ENCODE measurements at regions not wholly inside any gene's neighbourhood (a gene's known extent, or its start where the extent isn't known, plus 50 kb on each side); places are given as distances from the start of the nearest gene placed in this dataset.
"Not testable (repeated sequence)": the region's sequence is repeated elsewhere in the genome, so short reads cannot be mapped to it uniquely, and the experiment has no call there.

- BruUV-seq (replicated peaks); H3K9me1 ChIP-seq (ENCODE audit: control insufficient read depth, insufficient read depth, low read length); H3K27me3 ChIP-seq (ENCODE audit: control insufficient read depth in 2 of 2, insufficient read depth in 2 of 2, low read length in 2 of 2); H3K4me3 ChIP-seq; FAIRE-seq; H2AFZ ChIP-seq (ENCODE audit: low read depth, low read length); H3K9me3 ChIP-seq (replicated peaks; ENCODE audit: control insufficient read depth, insufficient read depth, low read depth, low read length); H3K27ac ChIP-seq (ENCODE audit: extremely low read depth, low read depth, low read length); DNase-seq (ENCODE audit: extremely low read depth in 1 of 4, low spot score in 3 of 4); H3K4me1 ChIP-seq (replicated peaks in 1 of 2; ENCODE audit: control insufficient read depth in 2 of 2, insufficient read depth in 2 of 2, low read length in 2 of 2); H3K36me3 ChIP-seq (ENCODE audit: control insufficient read depth, insufficient read depth, low read length); POLR2A ChIA-PET; in situ Hi-C loops (cut with MboI); H4K20me1 ChIP-seq (replicated peaks; ENCODE audit: control insufficient read depth, insufficient read depth, low read length); H3K9ac ChIP-seq (ENCODE audit: insufficient read depth in 1 of 2, low read depth in 2 of 2, low read length in 2 of 2); H3K4me2 ChIP-seq (ENCODE audit: insufficient read depth, low read length); ATAC-seq; H3K79me2 ChIP-seq (ENCODE audit: control insufficient read depth, insufficient read depth, low read length): not testable (repeated sequence)
- CTCF ChIA-PET (ENCODE audit: low intra/inter-chr PET ratio): interaction anchor here (0.8 kb wide), 1 partner anchor 923 kb away, joined by 4 read pairs; no protein-coding TSS in a partner anchor
- intact Hi-C loops (cut with micrococcal nuclease): loop anchor here (2.0 to 5.0 kb wide), 2 partner anchors 575 to 1013 kb away; no protein-coding TSS in a partner anchor
- 2% methylated on average over 5 of the region's 5 CpGs for WGBS (ENCODE audit: insufficient coverage, low coverage, missing lambda C conversion rate)
These were observed 705.0 kb upstream of the SEMA3D start for GRCh38 chr7:85891900-85892299.

GRCh38 chr7:85890244-85890811, 703.5 kb upstream of the SEMA3D start:
- CTCF ChIA-PET (ENCODE audit: low intra/inter-chr PET ratio): no interaction called here
- peak; percentile 61 to 75 for TF ChIP-seq RAD21 (CRISPR knock-in tag; conservative IDR thresholded peaks at IDR 0.05 in 1 of 2, IDR thresholded peaks at IDR 0.05 in 1 of 2)
- no peak for TF ChIP-seq KLF1 (tag; IDR thresholded peaks at IDR 0.05)
- no peak for TF ChIP-seq ETV6 (IDR thresholded peaks at IDR 0.05; ENCODE audit: borderline replicate concordance in 1 of 2, low read depth in 2 of 2, low read length in 1 of 2)
- TF ChIP-seq ETV6 (CRISPR knock-in tag; IDR thresholded peaks at IDR 0.05; ENCODE audit: borderline replicate concordance): no peak
- TF ChIP-seq, protein P1, sequence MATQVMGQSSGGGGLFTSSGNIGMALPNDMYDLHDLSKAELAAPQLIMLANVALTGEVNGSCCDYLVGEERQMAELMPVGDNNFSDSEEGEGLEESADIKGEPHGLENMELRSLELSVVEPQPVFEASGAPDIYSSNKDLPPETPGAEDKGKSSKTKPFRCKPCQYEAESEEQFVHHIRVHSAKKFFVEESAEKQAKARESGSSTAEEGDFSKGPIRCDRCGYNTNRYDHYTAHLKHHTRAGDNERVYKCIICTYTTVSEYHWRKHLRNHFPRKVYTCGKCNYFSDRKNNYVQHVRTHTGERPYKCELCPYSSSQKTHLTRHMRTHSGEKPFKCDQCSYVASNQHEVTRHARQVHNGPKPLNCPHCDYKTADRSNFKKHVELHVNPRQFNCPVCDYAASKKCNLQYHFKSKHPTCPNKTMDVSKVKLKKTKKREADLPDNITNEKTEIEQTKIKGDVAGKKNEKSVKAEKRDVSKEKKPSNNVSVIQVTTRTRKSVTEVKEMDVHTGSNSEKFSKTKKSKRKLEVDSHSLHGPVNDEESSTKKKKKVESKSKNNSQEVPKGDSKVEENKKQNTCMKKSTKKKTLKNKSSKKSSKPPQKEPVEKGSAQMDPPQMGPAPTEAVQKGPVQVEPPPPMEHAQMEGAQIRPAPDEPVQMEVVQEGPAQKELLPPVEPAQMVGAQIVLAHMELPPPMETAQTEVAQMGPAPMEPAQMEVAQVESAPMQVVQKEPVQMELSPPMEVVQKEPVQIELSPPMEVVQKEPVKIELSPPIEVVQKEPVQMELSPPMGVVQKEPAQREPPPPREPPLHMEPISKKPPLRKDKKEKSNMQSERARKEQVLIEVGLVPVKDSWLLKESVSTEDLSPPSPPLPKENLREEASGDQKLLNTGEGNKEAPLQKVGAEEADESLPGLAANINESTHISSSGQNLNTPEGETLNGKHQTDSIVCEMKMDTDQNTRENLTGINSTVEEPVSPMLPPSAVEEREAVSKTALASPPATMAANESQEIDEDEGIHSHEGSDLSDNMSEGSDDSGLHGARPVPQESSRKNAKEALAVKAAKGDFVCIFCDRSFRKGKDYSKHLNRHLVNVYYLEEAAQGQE (IDR thresholded peaks at IDR 0.05; ENCODE audit: borderline replicate concordance): peak; percentile 17; the same call in 1 of the 2 replicates
- TF ChIP-seq, protein P1 (CRISPR knock-in tag; IDR thresholded peaks at IDR 0.05; ENCODE audit: low read depth): no peak
- TF ChIP-seq MBD2 (IDR thresholded peaks at IDR 0.05; ENCODE audit: borderline replicate concordance, low read depth): no peak
- TF ChIP-seq ESRRB (CRISPR knock-in tag; IDR thresholded peaks at IDR 0.05; ENCODE audit: borderline replicate concordance): no peak

More at GRCh38 chr7:85890244-85890811, 703.5 kb upstream of the SEMA3D start:
- Histone ChIP-seq H3K79me2 (ENCODE audit: control insufficient read depth, insufficient read depth, low read length) (no peaks in the 10 kb centered on the region), H3K9me3 (replicated peaks; ENCODE audit: control insufficient read depth, insufficient read depth, low read depth, low read length) (no peaks in the 10 kb centered on the region), H3K4me3 (no peak overlapping the region), H3K9ac (ENCODE audit: insufficient read depth in 1 of 2, low read depth in 2 of 2, low read length in 2 of 2) (no peak overlapping the region), H3K4me2 (ENCODE audit: insufficient read depth, low read length) (no peak overlapping the region), H3K4me1 (replicated peaks in 1 of 2; ENCODE audit: control insufficient read depth in 2 of 2, insufficient read depth in 2 of 2, low read length in 2 of 2) (no peaks in the 10 kb centered on the region), H3K36me3 (ENCODE audit: control insufficient read depth, insufficient read depth, low read length) (no peaks in the 10 kb centered on the region), H3K27me3 (ENCODE audit: control insufficient read depth in 2 of 2, insufficient read depth in 2 of 2, low read length in 2 of 2) (no peaks in the 10 kb centered on the region), H4K20me1 (replicated peaks; ENCODE audit: control insufficient read depth, insufficient read depth, low read length) (no peaks in the 10 kb centered on the region), H3K27ac (ENCODE audit: extremely low read depth, low read depth, low read length) (no peak overlapping the region), H3K9me1 (ENCODE audit: control insufficient read depth, insufficient read depth, low read length) (no peaks in the 10 kb centered on the region), H2AFZ (ENCODE audit: low read depth, low read length) (no peak overlapping the region)
- intact Hi-C loops (cut with micrococcal nuclease) (loop anchor here (1.0 to 5.0 kb wide), 3 partner anchors 577 to 1014 kb away; no protein-coding TSS in a partner anchor), in situ Hi-C loops (cut with MboI) (no loop called here)
- peak; percentile 19 for FAIRE-seq
- POLR2A ChIA-PET: no interaction called here
- no peak for ATAC-seq
- BruUV-seq (replicated peaks): no TSS peak
- peak in 2 of 4 experiments; percentile 14 to 16 for DNase-seq (ENCODE audit: extremely low read depth in 1 of 4, low spot score in 3 of 4)

All from K562 (cell line).